ENCODE measurements at regions not wholly inside any gene's neighbourhood (a gene's known extent, or its start where the extent isn't known, plus 50 kb on each side); places are given as distances from the start of the nearest gene placed in this dataset.

DNA sequence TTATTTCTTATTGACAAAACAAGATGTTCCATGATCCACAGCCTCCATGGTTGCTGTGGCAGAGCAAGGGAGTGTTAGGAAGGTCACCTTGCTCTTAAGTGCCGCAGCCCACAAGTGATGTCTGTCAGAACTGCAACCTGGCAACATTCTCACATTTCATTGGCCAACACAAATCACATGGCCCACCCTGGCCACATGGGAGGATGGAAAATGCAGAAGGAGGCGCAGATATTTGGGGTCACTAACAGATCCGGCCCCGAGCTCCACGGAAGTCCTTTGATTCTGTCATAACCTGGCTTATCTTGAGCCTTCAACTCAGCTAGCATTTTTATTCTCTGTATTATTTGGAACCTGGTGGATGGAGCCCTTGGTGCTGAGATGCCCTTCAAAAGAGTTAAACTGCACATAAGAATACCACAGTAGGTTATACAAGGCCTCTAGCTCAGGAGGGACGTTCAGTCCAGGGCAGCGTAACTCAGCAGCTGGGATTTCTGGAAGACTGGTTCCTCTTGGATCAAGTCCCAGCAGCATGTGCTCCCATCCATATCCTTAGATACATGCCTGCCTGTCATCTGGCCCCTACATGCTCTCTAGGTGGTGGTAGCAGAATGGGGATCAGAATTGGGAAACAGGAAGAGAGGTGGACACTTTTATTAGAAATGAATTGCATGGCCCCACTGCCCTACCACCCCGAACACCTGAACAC, 508.1 kb downstream of the HAPSTR1 start:
- WGBS, 2 donors, result 82 to 95% methylated on average over 2 to 8 of the region's 8 CpGs
- no peak for TF ChIP-seq POLR2A (IDR thresholded peaks at IDR 0.05)
- TF ChIP-seq, protein P1, sequence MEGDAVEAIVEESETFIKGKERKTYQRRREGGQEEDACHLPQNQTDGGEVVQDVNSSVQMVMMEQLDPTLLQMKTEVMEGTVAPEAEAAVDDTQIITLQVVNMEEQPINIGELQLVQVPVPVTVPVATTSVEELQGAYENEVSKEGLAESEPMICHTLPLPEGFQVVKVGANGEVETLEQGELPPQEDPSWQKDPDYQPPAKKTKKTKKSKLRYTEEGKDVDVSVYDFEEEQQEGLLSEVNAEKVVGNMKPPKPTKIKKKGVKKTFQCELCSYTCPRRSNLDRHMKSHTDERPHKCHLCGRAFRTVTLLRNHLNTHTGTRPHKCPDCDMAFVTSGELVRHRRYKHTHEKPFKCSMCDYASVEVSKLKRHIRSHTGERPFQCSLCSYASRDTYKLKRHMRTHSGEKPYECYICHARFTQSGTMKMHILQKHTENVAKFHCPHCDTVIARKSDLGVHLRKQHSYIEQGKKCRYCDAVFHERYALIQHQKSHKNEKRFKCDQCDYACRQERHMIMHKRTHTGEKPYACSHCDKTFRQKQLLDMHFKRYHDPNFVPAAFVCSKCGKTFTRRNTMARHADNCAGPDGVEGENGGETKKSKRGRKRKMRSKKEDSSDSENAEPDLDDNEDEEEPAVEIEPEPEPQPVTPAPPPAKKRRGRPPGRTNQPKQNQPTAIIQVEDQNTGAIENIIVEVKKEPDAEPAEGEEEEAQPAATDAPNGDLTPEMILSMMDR (IDR thresholded peaks at IDR 0.05), result no peak
- Histone ChIP-seq H3K4me3 (no peak overlapping the region), H3K27me3 (no peaks in the 10 kb centered on the region), H3K27ac (no peak overlapping the region), H3K9me3 (no peaks in the 10 kb centered on the region), H3K36me3 (no peaks in the 10 kb centered on the region), H3K4me1 (no peaks in the 10 kb centered on the region)
- DNase-seq, result no peak
- intact Hi-C loops (cut with DNase I), result no loop called here

DNA sequence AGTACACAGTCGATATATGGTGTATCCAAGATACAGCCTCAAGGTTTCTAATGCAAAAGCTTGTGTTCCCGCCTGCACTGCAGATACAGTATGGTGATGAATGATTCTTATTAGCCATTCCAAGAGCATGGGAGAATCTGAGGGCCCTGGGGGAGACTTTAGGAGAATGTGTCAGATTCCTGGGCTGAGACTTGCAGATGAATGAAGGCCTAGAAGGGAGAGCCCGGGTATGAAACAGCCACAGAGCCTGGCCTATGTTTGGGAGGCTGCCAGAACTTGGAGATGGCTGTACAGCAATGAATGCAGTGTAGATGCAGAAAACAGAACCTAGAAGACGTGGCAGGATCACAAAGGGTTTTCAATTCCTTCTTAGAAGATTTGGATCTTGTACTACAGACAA, 510.7 kb downstream of the HAPSTR1 start:
- Histone ChIP-seq H3K27ac (no peak overlapping the region), H3K4me1 (no peaks in the 10 kb centered on the region), H3K4me3 (no peak overlapping the region), H3K9me3 (no peaks in the 10 kb centered on the region), H3K36me3 (no peaks in the 10 kb centered on the region), H3K27me3 (no peaks in the 10 kb centered on the region)
- DNase-seq, result no peak
- 43 to 50% methylated on average over 3 to 4 of the region's 4 CpGs for WGBS, 2 donors
- TF ChIP-seq, protein P1 (IDR thresholded peaks at IDR 0.05), result no peak
- TF ChIP-seq POLR2A (IDR thresholded peaks at IDR 0.05), result no peak
- intact Hi-C loops (cut with DNase I), result no loop called here

DNA sequence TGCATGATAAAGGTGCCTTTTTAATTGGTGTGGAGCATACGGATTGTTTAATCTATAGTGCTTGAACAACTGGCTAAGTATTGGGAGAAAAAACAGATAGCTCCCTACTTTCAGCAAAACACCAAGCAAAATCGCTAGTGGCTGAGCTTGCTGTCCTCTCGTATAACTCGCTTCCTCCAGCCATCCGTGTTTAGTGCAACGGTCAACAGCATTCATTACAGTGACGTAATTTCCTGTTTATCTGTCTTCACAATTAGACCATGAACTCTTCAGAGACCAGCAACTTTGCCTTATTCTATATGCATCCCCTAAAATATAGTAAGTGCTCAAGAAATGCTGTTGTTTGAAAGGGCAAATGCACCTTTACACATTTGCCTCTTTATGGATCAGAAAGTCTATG, 511.9 kb downstream of the HAPSTR1 start:
- Histone ChIP-seq H3K27ac (no peak overlapping the region), H3K9me3 (no peaks in the 10 kb centered on the region), H3K36me3 (no peaks in the 10 kb centered on the region), H3K4me1 (no peaks in the 10 kb centered on the region), H3K27me3 (no peaks in the 10 kb centered on the region), H3K4me3 (no peak overlapping the region)
- no peak for DNase-seq
- TF ChIP-seq, protein P1 (IDR thresholded peaks at IDR 0.05), result no peak
- TF ChIP-seq POLR2A (IDR thresholded peaks at IDR 0.05), result no peak
- WGBS, 2 donors, result 45 to 70% methylated on average over 7 of the region's 7 CpGs
- intact Hi-C loops (cut with DNase I), result no loop called here

DNA sequence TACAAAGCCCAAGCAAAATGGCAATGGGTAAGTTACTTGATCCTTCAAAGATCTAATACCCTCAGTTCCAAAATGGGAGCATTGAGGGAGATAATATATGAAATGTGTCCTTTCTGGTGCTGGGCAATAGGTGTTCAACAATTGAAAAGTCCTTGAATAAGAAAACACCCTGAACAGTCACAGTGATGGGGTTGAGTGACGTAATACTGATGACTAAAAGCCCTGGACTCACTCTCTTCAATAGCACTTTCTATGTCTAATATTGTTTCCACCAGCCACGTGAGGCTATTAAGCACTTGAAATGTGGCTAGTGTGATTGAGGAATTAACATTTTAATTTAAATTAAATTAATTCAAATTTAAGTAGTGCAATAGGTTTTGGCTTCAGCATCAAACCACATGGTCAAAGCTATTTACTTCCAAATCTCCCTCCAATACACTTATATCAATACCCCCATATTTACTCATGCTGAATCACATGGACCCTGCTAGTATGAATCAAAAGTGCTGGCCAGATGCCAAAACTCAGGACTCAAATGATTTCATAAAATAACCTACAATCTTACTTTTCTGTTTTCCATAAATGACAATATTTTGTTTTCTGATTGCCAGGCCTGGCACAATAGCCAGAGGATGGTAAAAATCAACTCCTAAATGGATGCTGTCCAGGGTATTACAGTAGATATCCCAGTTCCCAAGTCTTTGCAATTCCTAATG, 516.2 kb downstream of the HAPSTR1 start:
- no peak for TF ChIP-seq POLR2A (IDR thresholded peaks at IDR 0.05)
- TF ChIP-seq, protein P1 (IDR thresholded peaks at IDR 0.05), result no peak
- WGBS, 2 donors, result 49 to 60% methylated on average over 2 of the region's 2 CpGs
- Histone ChIP-seq H3K27me3 (no peaks in the 10 kb centered on the region), H3K27ac (no peak overlapping the region), H3K4me3 (no peak overlapping the region), H3K36me3 (no peaks in the 10 kb centered on the region), H3K9me3 (no peaks in the 10 kb centered on the region), H3K4me1 (no peaks in the 10 kb centered on the region)
- DNase-seq, result no peak
- intact Hi-C loops (cut with DNase I), result no loop called here

DNA sequence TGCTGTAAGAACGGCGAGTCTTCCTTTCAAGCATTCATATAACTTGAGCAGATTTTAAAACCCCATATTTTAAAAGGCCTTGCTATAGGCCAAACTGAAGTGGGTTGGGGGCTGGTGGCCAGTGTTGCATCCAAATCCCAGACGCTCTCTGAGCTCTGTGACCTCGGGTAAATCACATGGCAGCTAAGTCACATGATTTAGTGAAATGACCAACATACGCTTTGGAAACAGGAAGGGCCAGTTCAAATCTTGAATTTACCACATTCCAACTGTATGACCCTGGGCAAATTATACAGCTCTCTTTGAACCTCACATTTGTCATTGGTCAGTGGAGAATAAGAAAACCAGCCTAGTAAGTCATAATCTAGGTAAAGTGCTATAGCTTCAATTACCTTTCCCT, 519.3 kb downstream of the HAPSTR1 start:
- Histone ChIP-seq H3K4me1 (no peaks in the 10 kb centered on the region), H3K27ac (no peak overlapping the region), H3K36me3 (no peaks in the 10 kb centered on the region), H3K4me3 (no peak overlapping the region), H3K9me3 (no peaks in the 10 kb centered on the region), H3K27me3 (no peaks in the 10 kb centered on the region)
- intact Hi-C loops (cut with DNase I), result no loop called here
- WGBS, 2 donors, result 76 to 85% methylated on average over 5 of the region's 5 CpGs
- no peak for TF ChIP-seq POLR2A (IDR thresholded peaks at IDR 0.05)
- TF ChIP-seq, protein P1 (IDR thresholded peaks at IDR 0.05), result no peak
- no peak for DNase-seq
